ENCODE measurements at regions not wholly inside any gene's neighbourhood (a gene's known extent, or its start where the extent isn't known, plus 50 kb on each side); places are given as distances from the start of the nearest gene placed in this dataset.

DNA sequence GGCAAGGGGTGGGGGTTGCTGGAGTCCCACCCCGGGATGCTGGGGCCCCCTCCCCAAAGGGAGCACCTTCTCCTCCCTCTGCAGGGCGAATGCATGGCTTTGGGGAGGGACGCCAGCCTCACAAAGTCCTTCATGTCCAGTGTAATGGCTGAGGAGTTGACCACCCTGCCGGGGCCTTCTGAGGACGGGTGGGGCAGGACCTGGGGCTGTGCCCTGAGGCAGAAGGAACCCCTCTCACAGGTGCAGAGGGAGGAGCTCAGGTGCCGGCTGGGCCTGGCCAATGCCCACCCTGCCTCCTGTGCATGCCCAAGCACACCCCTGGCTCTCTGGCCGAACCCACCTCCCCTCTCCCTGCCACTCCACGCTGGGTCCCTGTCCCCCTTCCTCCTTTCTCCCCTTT lies 64.3 kb upstream of the RNU6ATAC start:
- no peak for DNase-seq

DNA sequence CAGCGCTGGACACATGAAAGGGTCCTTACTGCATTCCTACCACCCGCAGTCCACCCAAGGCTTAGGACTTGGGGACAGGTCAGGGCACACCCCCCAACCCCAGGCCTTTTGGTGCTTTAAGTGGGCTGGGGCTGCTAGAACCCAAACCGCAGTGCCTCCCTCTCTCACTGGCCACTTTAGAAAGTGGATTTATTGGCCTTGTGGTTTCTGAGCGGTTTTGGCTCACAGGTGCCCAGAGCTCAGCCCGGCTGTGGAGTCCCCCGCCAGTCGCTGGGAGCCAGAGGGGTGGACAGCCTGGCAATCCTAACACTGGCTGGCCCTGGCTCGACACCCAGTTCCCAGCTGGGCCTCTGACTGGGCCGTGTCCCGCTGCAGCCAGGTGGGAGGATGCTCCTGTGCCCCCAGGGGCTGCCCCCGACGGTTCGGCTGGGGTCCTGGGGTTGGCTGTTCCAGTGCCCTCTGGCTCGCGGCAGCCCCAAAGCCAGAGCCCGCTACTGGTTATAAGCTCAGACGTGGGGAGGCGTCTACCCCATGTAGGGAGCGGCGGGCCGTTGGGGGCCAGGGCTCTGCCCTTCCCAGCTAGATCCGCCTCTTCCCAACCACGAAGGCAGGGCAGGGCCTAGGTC lies 65.2 kb upstream of the RNU6ATAC start:
- no peak for DNase-seq

DNA sequence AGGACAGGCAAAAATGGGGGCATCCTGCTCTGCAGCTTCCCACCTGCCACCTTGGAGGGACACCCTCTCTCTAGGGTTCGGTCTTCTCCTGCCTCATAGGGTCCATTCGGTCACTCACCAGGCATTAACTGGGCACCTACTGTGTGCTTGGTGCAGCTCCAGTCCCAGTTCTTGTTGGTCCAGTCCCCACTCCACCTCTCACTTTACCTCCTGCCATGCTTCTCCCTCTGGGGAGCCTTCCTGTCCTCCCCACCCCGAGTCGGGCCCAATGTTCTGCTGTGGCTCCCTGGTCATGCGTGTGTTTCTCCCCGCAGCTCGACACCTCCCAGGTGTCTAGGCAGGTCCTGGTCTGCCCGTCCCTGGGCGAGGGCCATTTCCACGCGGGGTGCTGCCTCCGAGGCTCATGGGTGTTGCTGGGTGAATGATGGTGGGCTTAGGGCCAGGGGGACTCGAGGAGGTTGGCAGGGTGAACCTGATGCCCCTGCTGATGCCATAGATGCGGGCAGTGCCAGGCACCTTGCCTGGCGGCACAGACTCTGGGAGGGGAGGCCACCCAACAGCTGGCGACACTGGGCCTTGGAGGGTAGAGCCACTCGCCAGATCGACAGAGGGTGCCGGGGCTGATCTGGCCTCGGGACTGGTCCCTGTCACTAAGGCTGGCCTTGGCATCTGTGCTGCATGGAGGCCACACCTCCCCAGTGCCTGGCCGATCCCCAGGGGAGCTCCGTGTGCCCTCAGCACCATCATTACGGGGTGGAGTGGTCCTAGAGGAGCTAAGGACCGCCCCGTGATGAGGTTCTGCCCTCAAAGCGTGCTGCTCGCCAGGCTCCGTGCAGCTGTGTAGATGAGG lies 66.0 kb upstream of the RNU6ATAC start:
- DNase-seq, result no peak

DNA sequence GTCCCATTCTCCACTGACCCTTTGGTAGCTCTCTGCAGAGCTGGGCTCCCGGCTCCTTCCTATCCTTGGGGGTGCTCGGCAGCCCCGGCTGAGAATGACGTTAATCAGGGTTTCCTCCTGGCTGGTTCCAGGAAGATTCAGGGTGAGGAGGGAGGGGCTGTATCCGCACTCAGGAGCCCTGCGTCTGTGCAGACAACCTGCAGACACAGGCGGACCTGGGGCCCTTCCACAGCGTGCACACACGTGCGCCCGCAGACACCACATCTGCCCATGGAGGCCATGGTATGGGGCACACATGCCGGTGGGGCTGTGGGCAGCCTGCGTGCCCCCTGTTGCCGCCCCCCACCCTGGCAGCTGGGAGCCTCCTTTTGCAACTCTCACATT lies 66.6 kb upstream of the RNU6ATAC start:
- no peak for DNase-seq

DNA sequence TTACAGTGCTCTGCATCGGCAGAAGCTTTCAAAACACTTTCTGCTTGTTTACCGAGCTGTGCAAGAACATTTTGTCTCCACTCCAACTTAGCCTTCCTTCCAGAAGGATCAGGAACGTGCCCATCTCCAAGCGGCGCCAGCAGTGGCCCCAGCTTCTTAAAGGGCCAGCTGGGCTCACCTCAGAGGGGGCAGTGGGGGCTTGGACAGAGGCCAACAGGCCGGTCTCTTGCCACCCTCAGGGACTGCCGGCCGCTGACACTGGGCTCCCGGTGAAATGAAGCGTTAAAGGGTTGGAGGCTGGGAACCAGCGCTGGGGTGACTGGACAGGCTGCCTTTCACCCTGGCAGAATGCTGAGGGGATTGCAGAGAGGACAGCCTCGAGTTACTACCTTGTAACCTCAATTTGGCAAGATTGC lies 67.0 kb upstream of the RNU6ATAC start:
- no peak for DNase-seq

- no peak for DNase-seq
Measured at GRCh38 chr9:134231767-134232166, 67.4 kb upstream of the RNU6ATAC start.

DNA sequence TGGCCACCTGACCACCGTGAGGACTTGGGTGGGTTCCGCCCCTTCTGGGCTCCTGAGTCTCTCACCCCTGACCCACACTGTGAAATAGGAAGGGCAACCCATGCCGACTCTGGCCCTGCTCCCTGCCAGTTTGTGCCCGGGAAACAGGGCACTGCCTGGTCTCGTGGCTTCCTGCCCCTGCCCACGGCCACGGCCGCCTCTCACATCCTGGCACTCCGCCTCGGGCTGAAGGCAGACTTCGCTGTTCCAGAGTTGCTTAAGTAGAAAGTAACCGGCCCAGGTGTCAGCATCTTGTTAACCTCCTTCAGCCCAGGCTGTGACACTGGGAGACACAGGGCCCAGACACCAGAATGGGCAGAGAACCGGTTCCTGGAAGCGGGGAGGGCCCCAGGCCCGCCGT lies 68.7 kb upstream of the RNU6ATAC start:
- DNase-seq, result no peak

GRCh38 chr9:134234001-134234660 lies 69.8 kb upstream of the RNU6ATAC start:
- no peak for DNase-seq

DNA sequence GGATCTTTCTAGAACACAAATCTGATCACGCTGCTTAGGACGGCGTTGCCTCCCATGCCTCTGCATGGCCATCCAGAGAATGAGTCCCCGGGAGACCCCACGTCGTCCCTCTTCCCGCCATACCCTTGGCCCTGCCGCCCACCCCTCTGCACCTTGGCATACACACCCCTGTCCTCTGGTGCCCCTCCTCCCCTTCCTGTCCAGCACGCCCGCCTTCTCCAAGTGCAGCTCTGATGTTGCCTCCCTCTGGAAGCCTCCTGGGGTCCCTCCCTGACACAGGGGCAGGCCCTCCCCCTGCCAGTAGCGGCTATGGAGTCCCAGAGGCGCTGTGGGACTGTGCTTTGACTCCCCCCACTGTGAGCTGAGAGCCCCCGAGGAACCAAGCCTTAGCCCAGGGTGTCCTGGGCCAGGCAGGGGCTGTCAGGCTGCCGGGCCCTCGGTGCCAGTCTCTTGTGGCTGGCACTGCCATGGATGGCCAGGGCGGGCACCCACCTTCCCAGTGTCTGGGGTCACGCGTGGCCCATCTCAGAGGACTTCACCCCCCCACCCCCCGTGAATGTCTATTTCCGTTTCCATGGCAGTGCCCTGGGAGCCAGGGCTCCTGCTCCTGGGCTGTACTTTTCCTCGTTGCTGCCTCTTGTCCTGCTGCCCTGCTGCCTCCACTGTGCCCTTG lies 70.5 kb upstream of the RNU6ATAC start:
- DNase-seq, result no peak

GRCh38 chr9:134235366-134235765 lies 71.0 kb upstream of the RNU6ATAC start:
- no peak for DNase-seq

DNA sequence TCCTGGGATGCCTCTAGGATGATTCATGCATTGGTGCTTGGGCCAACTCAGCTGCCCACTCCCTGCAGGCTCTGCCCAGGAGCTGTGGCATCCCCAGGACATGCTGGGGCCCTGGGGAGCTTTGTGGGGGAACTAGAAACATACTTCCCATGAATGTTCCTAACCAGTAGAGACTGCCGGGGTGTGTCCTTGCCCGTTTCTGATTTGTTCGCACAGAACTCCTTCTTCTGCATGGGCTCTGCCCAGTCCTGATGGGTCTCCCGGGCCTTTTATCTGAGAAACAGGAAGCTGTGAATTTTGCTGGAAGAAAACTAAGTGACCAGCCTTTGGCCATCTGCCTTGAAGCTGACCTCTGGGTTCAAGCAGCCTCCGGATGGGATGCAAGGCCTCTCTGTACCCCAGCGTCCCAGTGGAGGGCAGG lies 71.6 kb upstream of the RNU6ATAC start:
- DNase-seq, result no peak

- no peak for DNase-seq
Measured at GRCh38 chr9:134236935-134237629, 72.7 kb upstream of the RNU6ATAC start.

- no peak for DNase-seq
Measured at GRCh38 chr9:134237630-134238265, 73.4 kb upstream of the RNU6ATAC start.

DNA sequence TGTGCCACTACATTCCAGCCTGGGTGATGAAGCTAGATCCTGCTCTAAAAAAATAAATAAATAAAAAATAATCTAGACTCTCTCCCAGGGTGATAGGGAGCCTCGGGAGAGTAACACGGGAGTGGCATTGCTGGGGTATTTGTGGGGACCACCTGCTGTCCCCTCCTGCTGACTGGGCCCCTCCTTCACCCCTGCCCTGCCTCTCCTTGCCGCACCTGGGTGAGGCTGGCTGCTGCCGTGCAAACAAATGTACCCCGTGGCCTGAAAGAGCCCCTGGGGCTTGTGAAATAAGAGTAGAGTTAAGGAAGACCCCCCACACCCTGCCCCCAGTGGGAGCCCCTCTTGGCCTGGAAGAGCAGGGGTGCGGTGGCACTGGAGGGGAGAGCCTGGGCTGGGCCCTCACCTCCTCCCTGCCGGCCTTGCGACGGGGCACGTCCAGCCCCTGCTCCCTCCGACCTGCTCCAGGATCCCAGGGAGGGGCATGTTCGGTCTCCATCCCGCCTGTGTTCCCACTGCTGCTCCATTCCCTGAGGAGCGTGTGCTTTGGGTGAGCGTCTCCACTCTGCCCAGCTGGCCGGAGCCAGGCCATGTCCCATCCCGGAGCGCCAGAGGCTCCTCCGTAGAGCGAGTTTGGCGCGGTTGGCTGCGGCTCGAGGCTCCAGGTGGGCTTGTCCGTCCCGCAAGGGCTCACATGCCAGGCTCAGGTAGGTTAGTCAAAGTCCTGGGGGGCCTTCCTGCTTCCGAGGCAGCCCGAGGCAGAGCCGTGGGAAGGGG lies 75.0 kb upstream of the RNU6ATAC start:
- DNase-seq, result no peak

- DNase-seq, result no peak
Measured at GRCh38 chr9:134239939-134240338, 75.6 kb upstream of the RNU6ATAC start.

DNA sequence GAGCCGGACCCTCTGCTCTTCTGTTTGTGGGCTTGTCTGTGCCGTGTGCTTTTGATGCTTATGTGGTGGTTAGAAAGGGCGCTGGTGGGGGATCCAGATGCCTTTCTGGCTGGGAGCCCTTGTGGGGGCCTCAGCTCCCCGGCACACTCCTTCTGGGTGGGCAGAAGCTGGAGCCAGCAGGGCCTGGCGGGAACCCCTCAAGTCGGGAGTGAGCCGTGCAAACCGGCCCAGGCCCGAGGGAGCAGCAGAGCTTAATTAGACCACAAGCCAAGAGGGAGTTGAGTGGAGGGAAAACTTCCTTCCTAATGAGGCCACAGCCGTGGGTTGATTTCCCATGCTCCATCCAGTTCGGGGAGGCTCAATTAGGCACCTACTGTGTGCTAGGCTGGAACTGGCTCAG lies 76.0 kb upstream of the RNU6ATAC start:
- DNase-seq, result no peak

DNA sequence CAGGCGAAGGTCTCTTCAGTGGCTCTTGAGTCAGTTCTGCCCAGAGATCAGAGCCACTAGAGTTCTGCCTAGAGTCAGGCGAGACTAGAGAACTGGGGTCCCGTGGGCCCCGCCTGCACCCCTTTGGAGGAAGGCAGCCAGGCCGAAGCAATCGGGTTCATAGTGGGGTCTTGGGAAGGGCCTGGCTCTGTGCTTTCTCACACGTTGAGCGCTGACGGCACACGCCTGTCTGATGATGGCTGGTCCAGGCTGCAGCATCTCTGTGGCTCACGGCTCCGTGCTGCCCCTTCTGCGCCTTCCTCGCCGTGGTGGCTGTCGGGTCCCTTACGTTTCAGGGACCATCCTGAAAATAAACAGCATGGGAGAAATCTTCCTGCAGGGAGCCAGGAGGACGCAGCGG lies 78.3 kb upstream of the RNU6ATAC start:
- no peak for DNase-seq

GRCh38 chr9:134243778-134244467 lies 79.6 kb upstream of the RNU6ATAC start:
- DNase-seq, result no peak

- no peak for DNase-seq
Measured at GRCh38 chr9:134245179-134245578, 80.8 kb upstream of the RNU6ATAC start.

DNA sequence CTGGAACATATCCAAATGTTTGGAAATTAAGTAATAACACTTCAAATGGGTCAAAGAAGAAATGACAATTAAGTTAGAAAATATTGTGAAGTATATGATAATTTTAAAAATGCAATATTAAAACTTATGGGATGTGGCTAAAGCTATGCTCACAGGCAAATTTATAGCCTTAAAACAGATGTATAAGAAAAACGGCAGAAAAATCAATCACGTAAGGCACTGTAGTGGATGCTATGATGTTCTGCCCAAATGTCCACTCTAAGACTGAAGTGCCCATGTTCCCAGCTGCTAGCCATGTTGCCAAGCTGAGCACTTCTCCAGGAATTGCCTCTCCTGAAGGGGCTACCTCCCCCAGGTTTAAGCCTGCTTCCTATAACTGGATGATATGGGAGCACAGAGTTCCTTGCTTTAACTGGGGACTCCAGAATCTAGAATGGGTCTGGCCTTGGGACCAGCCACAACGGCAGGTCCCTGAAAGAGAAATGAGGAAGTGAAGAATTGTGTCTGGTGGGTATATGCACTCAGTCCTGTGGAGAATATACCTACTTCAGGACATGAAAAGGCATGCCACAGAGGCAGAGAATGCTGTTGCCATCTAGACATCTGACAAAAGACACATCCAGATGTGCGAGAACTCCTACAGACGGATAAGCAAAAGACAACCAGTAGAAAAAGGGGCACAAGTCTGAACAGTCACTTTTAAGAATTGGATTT lies 78.2 kb upstream of the RXRA start:
- DNase-seq, result no peak
